A549 (cell line): ENCODE measurements at regions not wholly inside any gene's neighbourhood (a gene's known extent, or its start where the extent isn't known, plus 50 kb on each side); places are given as distances from the start of the nearest gene placed in this dataset.

Experiments used
- ATAC-seq, 2 experiments: fragments of 200-7000 bp in 1 of 2; fragments of >200 bp in 1 of 2; cut with Nextera tagmentation in 1 of 2; cut with Tn5 transposase in 1 of 2; 3 replicates each; pipeline versions ENCODE4 v1.8.0 to v1.9.1; 2018 to 2020; ENCODE audit warnings: mild to moderate bottlenecking in 1 of 2, moderate library complexity in 1 of 2
- CTCF ChIA-PET: fragments of 300-600 bp; sonication (Branson Sonifier 250); formaldehyde crosslinking; extraction: SDS; loops from one replicate; lab custom pipeline; 2021; ENCODE audit warnings: antibody characterized with exemption, inconsistent platforms; lab: Yijun Ruan, JAX
- POLR2A ChIA-PET: fragments of 350-600 bp; formaldehyde crosslinking; extraction: SDS; loops from one replicate; lab custom pipeline; 2021; ENCODE audit warnings: antibody characterized with exemption, inconsistent platforms; lab: Yijun Ruan, JAX
- DNase-seq, 2 experiments: peaks; one replicate each; pipeline versions ENCODE4 v3.0.0 to v3.0.0-alpha.2; 2011 to 2016; ENCODE audit warnings: low read depth in 1 of 2, low spot score in 1 of 2
- FAIRE-seq: peaks from 2 replicates; lab custom pipeline; 2011; peaks lifted over from hg19 to GRCh38; lab: Jason Lieb, UNC
- H3K27ac ChIP-seq, 2 experiments: fragments of >200 bp; sonication (Bioruptor Twin); formaldehyde crosslinking; 3 replicates each; pipeline ENCODE4 v1.5.1; 2016 to 2017
- H3K4me1 ChIP-seq: fragments of >200 bp; sonication (Bioruptor Twin); formaldehyde crosslinking; 3 replicates; pipeline ENCODE4 v1.6.1; 2016
- H3K4me2 ChIP-seq: fragments of >200 bp; sonication (Bioruptor Twin); formaldehyde crosslinking; 3 replicates; pipeline ENCODE4 v1.6.1; 2016
- H3K4me3 ChIP-seq: fragments of >200 bp; sonication (Bioruptor Twin); formaldehyde crosslinking; 3 replicates; pipeline ENCODE4 v1.5.1; 2016
- H3K9me3 ChIP-seq: fragments of >200 bp; sonication (Bioruptor Twin); formaldehyde crosslinking; 3 replicates; pipeline ENCODE4 v1.6.1; 2016
- ATOH8 ChIP-seq: fragments of 250-450 bp; sonication (Bioruptor Pico); IDR thresholded peaks from 2 replicates; pipeline ENCODE4 v1.5.0; 2020; ENCODE audit warnings: low read depth, mild to moderate bottlenecking, moderate library complexity
- CEBPB ChIP-seq, 2 experiments: fragments of >200 bp in 1 of 2; sonication (Bioruptor Twin) in 1 of 2; formaldehyde crosslinking in 1 of 2; IDR thresholded peaks; 2 replicates each; pipeline ENCODE4 v1.6.1; 2012 to 2016
- E2F6 ChIP-seq: IDR thresholded peaks from 2 replicates; pipeline ENCODE4 v1.6.1; 2012; ENCODE audit warnings: low read depth, borderline replicate concordance
- FOXS1 ChIP-seq: fragments of 250-450 bp; sonication (Bioruptor Pico); IDR thresholded peaks from 2 replicates; pipeline ENCODE4 v1.5.0; 2020; ENCODE audit warnings: mild to moderate bottlenecking, moderate library complexity
- GATA3 ChIP-seq: IDR thresholded peaks from 2 replicates; pipeline ENCODE4 v1.6.1; 2012; ENCODE audit warnings: borderline replicate concordance
- HMGXB4 ChIP-seq: fragments of 250-450 bp; sonication (Bioruptor Pico); IDR thresholded peaks from 2 replicates; pipeline ENCODE4 v1.5.0; 2021; ENCODE audit warnings: mild to moderate bottlenecking, moderate library complexity, borderline replicate concordance
- HOXB5 ChIP-seq: fragments of 250-450 bp; sonication (Bioruptor Pico); IDR thresholded peaks from 2 replicates; pipeline ENCODE4 v1.5.0; 2020; ENCODE audit warnings: mild to moderate bottlenecking, moderate library complexity
- JUN ChIP-seq, 2 experiments: fragments of >200 bp; sonication (Bioruptor Twin); formaldehyde crosslinking; IDR thresholded peaks; 2 replicates in 1 of 2; 3 replicates in 1 of 2; pipeline ENCODE4 v1.6.1; 2016 to 2017
- KDM1A ChIP-seq: fragments of 200-600 bp; sonication (generic); IDR thresholded peaks from 2 replicates; pipeline ENCODE4 v1.6.1; 2016; ENCODE audit warnings: low read depth, mild to moderate bottlenecking
- MAFK ChIP-seq: fragments of 450-650 bp; IDR thresholded peaks from 2 replicates; pipeline ENCODE4 v1.6.1; 2014; ENCODE audit not compliant: partially characterized antibody
- MAZ ChIP-seq: fragments of 150-350 bp; IDR thresholded peaks from 2 replicates; pipeline ENCODE4 v1.6.1; 2014; ENCODE audit warnings: antibody characterized with exemption, low read depth, low read length, borderline replicate concordance
- MYC ChIP-seq: IDR thresholded peaks from 2 replicates; pipeline ENCODE4 v1.6.1; 2012; ENCODE audit warnings: mild to moderate bottlenecking, inconsistent platforms, low read length, improper control_type of control experiment, borderline replicate concordance
- NFE2L2 ChIP-seq: fragments of 150-350 bp; conservative IDR thresholded peaks from 2 replicates; pipeline ENCODE4 v1.6.1; 2014; ENCODE audit warnings: low read length
- NPAS2 ChIP-seq: fragments of 250-450 bp; sonication (Bioruptor Pico); IDR thresholded peaks from 2 replicates; pipeline ENCODE4 v1.8.0; 2022; ENCODE audit warnings: mild to moderate bottlenecking, moderate library complexity, borderline replicate concordance
- NR3C1 ChIP-seq: fragments of >200 bp; sonication (Bioruptor Twin); formaldehyde crosslinking; IDR thresholded peaks from 3 replicates; pipeline ENCODE4 v1.6.1; 2017
- PBX3 ChIP-seq: IDR thresholded peaks from 2 replicates; pipeline ENCODE4 v1.6.1; 2012
- POLR2A ChIP-seq: IDR thresholded peaks from 2 replicates; pipeline ENCODE4 v1.6.1; 2012; ENCODE audit warnings: mild to moderate bottlenecking, low read length
- RARB ChIP-seq: fragments of 250-450 bp; sonication (Bioruptor Pico); IDR thresholded peaks from 2 replicates; pipeline ENCODE4 v1.8.0; 2021; ENCODE audit warnings: mild to moderate bottlenecking, moderate library complexity
- REST ChIP-seq: fragments of 200-600 bp; sonication (generic); IDR thresholded peaks from 2 replicates; pipeline ENCODE4 v1.6.1; 2016; ENCODE audit warnings: antibody characterized with exemption, mild to moderate bottlenecking, moderate library complexity
- RFX5 ChIP-seq: fragments of 450-650 bp; IDR thresholded peaks from 2 replicates; pipeline ENCODE4 v1.7.1; 2014; ENCODE audit warnings: antibody characterized with exemption, mild to moderate bottlenecking, moderate library complexity
- RNF2 ChIP-seq: fragments of 200-600 bp; sonication (generic); IDR thresholded peaks from 2 replicates; pipeline ENCODE4 v1.6.1; 2016; ENCODE audit warnings: low read depth, mild to moderate bottlenecking, antibody characterized with exemption, moderate library complexity, borderline replicate concordance
- SMC3 ChIP-seq: fragments of >200 bp; sonication (Bioruptor Twin); formaldehyde crosslinking; IDR thresholded peaks from 3 replicates; pipeline ENCODE4 v1.6.1; 2018; ENCODE audit warnings: inconsistent platforms
- SREBF2 ChIP-seq: fragments of 450-650 bp; IDR thresholded peaks from 2 replicates; pipeline ENCODE4 v1.6.1; 2014; ENCODE audit warnings: mild to moderate bottlenecking, moderate library complexity
- TFCP2L1 ChIP-seq: fragments of 250-450 bp; sonication (Bioruptor Pico); IDR thresholded peaks from 2 replicates; pipeline ENCODE4 v1.5.0; 2021; ENCODE audit warnings: mild to moderate bottlenecking
- USF2 ChIP-seq: fragments of 450-650 bp; IDR thresholded peaks from 2 replicates; pipeline ENCODE4 v1.6.1; 2014; ENCODE audit warnings: antibody characterized with exemption
- ZSCAN20 ChIP-seq: fragments of 250-450 bp; sonication (Bioruptor Pico); IDR thresholded peaks from 2 replicates; pipeline ENCODE4 v1.8.0; 2022; ENCODE audit warnings: mild to moderate bottlenecking, moderate library complexity
- WGBS: methylation state at CpG from one replicate; pipeline ENCODE4 v1.1.6; 2017; ENCODE audit errors: missing lambda C conversion rate; 5-methylcytosine and 5-hydroxymethylcytosine counted together

GRCh38 chr20:39258253-39258652, 296.1 kb downstream of the DHX35 start:
- Histone ChIP-seq H3K9me3 (no peaks in the 10 kb centered on the region), H3K4me1 (no peaks in the 10 kb centered on the region), H3K4me2 (no peak overlapping the region), H3K4me3 (no peak overlapping the region), H3K27ac (no peak overlapping the region)
- DNase-seq (no peak), FAIRE-seq (no peak), ATAC-seq (no peak)
- WGBS = 28% methylated on average over 4 of the region's 4 CpGs
- ChIA-PET POLR2A (no interaction called here), CTCF (interaction anchor here (2.1 to 2.4 kb wide), 3 partner anchors 8 to 11 kb away, joined by 7 to 12 read pairs (median 11); no protein-coding TSS in a partner anchor)
- no peak for TF ChIP-seq MAZ
- no peak for TF ChIP-seq HMGXB4 (CRISPR knock-in tag)
- TF ChIP-seq RNF2 = no peak
- TF ChIP-seq NR3C1 = no peak
- TF ChIP-seq GATA3 = no peak
- no peak for TF ChIP-seq KDM1A
- no peak for TF ChIP-seq MYC
- no peak for TF ChIP-seq JUN (IDR thresholded peaks at IDR 0.05)
- TF ChIP-seq CEBPB (IDR thresholded peaks at IDR 0.05) = no peak
- TF ChIP-seq TFCP2L1 = no peak
- no peak for TF ChIP-seq ATOH8 (CRISPR knock-in tag)
- TF ChIP-seq NFE2L2 = no peak
- TF ChIP-seq PBX3 = no peak
- no peak for TF ChIP-seq SREBF2

- H3K4me1 ChIP-seq = no peaks in the 10 kb centered on the region
- TF ChIP-seq USF2 (no peak), ZSCAN20 (no peak), FOXS1 (CRISPR knock-in tag) (no peak), SMC3 (no peak), HOXB5 (CRISPR knock-in tag) (no peak), RNF2 (no peak), ATOH8 (CRISPR knock-in tag) (no peak), E2F6 (no peak), REST (no peak), POLR2A (no peak), MAFK (no peak), NFE2L2 (no peak), RARB (CRISPR knock-in tag) (no peak), NPAS2 (CRISPR knock-in tag) (no peak), RFX5 (no peak)
- no peak overlapping the region for H3K27ac ChIP-seq
- no peak for FAIRE-seq
- CTCF ChIA-PET = interaction anchor here (1.3 kb wide), 1 partner anchor 16 kb away, joined by 5 read pairs; no protein-coding TSS in a partner anchor
- 36% methylated on average over 9 of the region's 9 CpGs for WGBS
- no peak overlapping the region for H3K4me2 ChIP-seq
- no peaks in the 10 kb centered on the region for H3K9me3 ChIP-seq
- POLR2A ChIA-PET = no interaction called here
- no peak overlapping the region for H3K4me3 ChIP-seq
- DNase-seq = no peak
- ATAC-seq = no peak
Measured at GRCh38 chr20:39253051-39253755, 291.1 kb downstream of the DHX35 start.
